Panc1 (cell line): ENCODE measurements at regions not wholly inside any gene's neighbourhood (a gene's known extent, or its start where the extent isn't known, plus 50 kb on each side); places are given as distances from the start of the nearest gene placed in this dataset.

Source experiments
- TCF7L2 ChIP-seq: IDR thresholded peaks from 2 replicates; pipeline ENCODE4 v1.6.1; 2011; ENCODE audit warnings: mild to moderate bottlenecking, low read depth, low read length, inconsistent platforms
- TF ChIP-seq, protein P1 (sequence below): fragments of 450-650 bp; IDR thresholded peaks from 2 replicates; pipeline ENCODE4 v1.5.1; 2017; ENCODE audit warnings: mild to moderate bottlenecking

- TF ChIP-seq TCF7L2, result no peak
- TF ChIP-seq, protein P1, sequence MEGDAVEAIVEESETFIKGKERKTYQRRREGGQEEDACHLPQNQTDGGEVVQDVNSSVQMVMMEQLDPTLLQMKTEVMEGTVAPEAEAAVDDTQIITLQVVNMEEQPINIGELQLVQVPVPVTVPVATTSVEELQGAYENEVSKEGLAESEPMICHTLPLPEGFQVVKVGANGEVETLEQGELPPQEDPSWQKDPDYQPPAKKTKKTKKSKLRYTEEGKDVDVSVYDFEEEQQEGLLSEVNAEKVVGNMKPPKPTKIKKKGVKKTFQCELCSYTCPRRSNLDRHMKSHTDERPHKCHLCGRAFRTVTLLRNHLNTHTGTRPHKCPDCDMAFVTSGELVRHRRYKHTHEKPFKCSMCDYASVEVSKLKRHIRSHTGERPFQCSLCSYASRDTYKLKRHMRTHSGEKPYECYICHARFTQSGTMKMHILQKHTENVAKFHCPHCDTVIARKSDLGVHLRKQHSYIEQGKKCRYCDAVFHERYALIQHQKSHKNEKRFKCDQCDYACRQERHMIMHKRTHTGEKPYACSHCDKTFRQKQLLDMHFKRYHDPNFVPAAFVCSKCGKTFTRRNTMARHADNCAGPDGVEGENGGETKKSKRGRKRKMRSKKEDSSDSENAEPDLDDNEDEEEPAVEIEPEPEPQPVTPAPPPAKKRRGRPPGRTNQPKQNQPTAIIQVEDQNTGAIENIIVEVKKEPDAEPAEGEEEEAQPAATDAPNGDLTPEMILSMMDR, result no peak
Observed at GRCh38 chr4:123606336-123606735, 209.7 kb downstream of the SPRY1 start.
